GM23338 (cell line): ENCODE measurements at regions not wholly inside any gene's neighbourhood (a gene's known extent, or its start where the extent isn't known, plus 50 kb on each side); places are given as distances from the start of the nearest gene placed in this dataset.

Experiments
- ATAC-seq: fragments of 200-7000 bp; cut with Tn5 transposase; 3 replicates; pipeline ENCODE4 v1.9.1; 2020
- DNase-seq: peaks from one replicate; pipeline ENCODE4 v3.0.0-alpha.2; 2015; ENCODE audit warnings: low spot score
- H2AFZ ChIP-seq: fragments of 200-600 bp; sonication (generic); 2 replicates; pipeline ENCODE4 v1.8.0; 2016; ENCODE audit warnings: antibody characterized with exemption, mild to moderate bottlenecking, moderate library complexity
- H3F3A ChIP-seq: fragments of 200-600 bp; sonication (generic); replicated peaks from 2 replicates; pipeline ENCODE4 v1.8.0; 2017; ENCODE audit warnings: antibody characterized with exemption, mixed run types, low read depth
- H3K27ac ChIP-seq: fragments of 200-600 bp; sonication (generic); 2 replicates; pipeline ENCODE4 v1.6.1; 2016; ENCODE audit warnings: low read depth
- H3K27me3 ChIP-seq: fragments of 200-600 bp; sonication (generic); 2 replicates; pipeline ENCODE4 v1.8.0; 2016; ENCODE audit warnings: mild to moderate bottlenecking, mixed run types, moderate library complexity; ENCODE audit not compliant: insufficient read depth
- H3K36me3 ChIP-seq: fragments of 200-600 bp; sonication (generic); 2 replicates; pipeline ENCODE4 v1.8.0; 2016; ENCODE audit warnings: mild to moderate bottlenecking; ENCODE audit not compliant: insufficient read depth
- H3K4me1 ChIP-seq: fragments of 200-600 bp; sonication (generic); 2 replicates; pipeline ENCODE4 v1.8.0; 2016; ENCODE audit warnings: mild to moderate bottlenecking, moderate library complexity; ENCODE audit not compliant: insufficient read depth
- H3K4me2 ChIP-seq: fragments of 200-600 bp; sonication (generic); 2 replicates; pipeline ENCODE4 v1.7.1; 2017; ENCODE audit warnings: mixed run types
- H3K4me3 ChIP-seq: fragments of 200-600 bp; sonication (generic); 2 replicates; pipeline ENCODE4 v1.6.1; 2016; ENCODE audit warnings: mixed run types
- H3K79me2 ChIP-seq: fragments of 200-600 bp; sonication (generic); replicated peaks from 2 replicates; pipeline ENCODE4 v1.8.0; 2017; ENCODE audit warnings: mild to moderate bottlenecking; ENCODE audit not compliant: insufficient read depth
- H3K9me2 ChIP-seq: fragments of 200-600 bp; sonication (generic); 2 replicates; pipeline ENCODE4 v1.8.0; 2017; ENCODE audit not compliant: insufficient read depth
- H4K20me1 ChIP-seq: fragments of 200-600 bp; sonication (generic); replicated peaks from 2 replicates; pipeline ENCODE4 v1.8.0; 2017; ENCODE audit warnings: mild to moderate bottlenecking; ENCODE audit not compliant: insufficient read depth
- H3K27ac Mint-ChIP-seq: 2 replicates; pipeline ENCODE4 v1.8.0; 2020; ENCODE audit warnings: inconsistent platforms, mild to moderate bottlenecking, moderate library complexity, mixed read lengths
- H3K27me3 Mint-ChIP-seq: 3 replicates; pipeline ENCODE4 v1.8.0; 2022; ENCODE audit warnings: low read depth, mild to moderate bottlenecking, moderate library complexity, mixed read lengths, inconsistent platforms; ENCODE audit not compliant: insufficient read depth, poor library complexity
- H3K36me3 Mint-ChIP-seq: 3 replicates; pipeline ENCODE4 v1.8.0; 2021; ENCODE audit warnings: low read depth, mild to moderate bottlenecking, inconsistent platforms, moderate library complexity, mixed read lengths
- H3K4me1 Mint-ChIP-seq: 3 replicates; pipeline ENCODE4 v1.8.0; 2020; ENCODE audit warnings: mild to moderate bottlenecking, inconsistent platforms, mixed read lengths
- H3K4me3 Mint-ChIP-seq: 3 replicates; pipeline ENCODE4 v1.8.0; 2021; ENCODE audit warnings: moderate library complexity, mild to moderate bottlenecking, inconsistent platforms, mixed read lengths
- H3K9me3 Mint-ChIP-seq: 3 replicates; pipeline ENCODE4 v1.8.0; 2020; ENCODE audit warnings: moderate library complexity, mild to moderate bottlenecking, inconsistent platforms, mixed read lengths
- CTCF ChIP-seq, 2 experiments: fragments of 200-600 bp in 1 of 2; sonication (generic) in 1 of 2; conservative IDR thresholded peaks; 2 replicates each; pipeline versions ENCODE4 v1.5.1 to v1.6.1; 2016 to 2017; ENCODE audit warnings: antibody characterized with exemption in 2 of 2, low read depth in 2 of 2, mild to moderate bottlenecking in 2 of 2, moderate library complexity in 1 of 2
- ETS1 ChIP-seq: IDR thresholded peaks from 2 replicates; pipeline ENCODE4 v1.6.1; 2016; ENCODE audit warnings: antibody characterized with exemption
- EZH2 ChIP-seq: fragments of 200-600 bp; sonication (generic); IDR thresholded peaks from one replicate; pipeline ENCODE4 v1.8.0; 2017; ENCODE audit warnings: antibody characterized with exemption, mild to moderate bottlenecking, low read depth; ENCODE audit not compliant: unreplicated experiment
- EZH2phosphoT487 ChIP-seq: fragments of 200-600 bp; sonication (generic); IDR thresholded peaks from one replicate; pipeline ENCODE4 v1.8.1; 2018; ENCODE audit warnings: antibody characterized with exemption; ENCODE audit not compliant: unreplicated experiment
- JUNB ChIP-seq: IDR thresholded peaks from one replicate; pipeline ENCODE4 v1.6.1; 2016; ENCODE audit warnings: antibody characterized with exemption; ENCODE audit not compliant: unreplicated experiment
- STAT1 ChIP-seq: IDR thresholded peaks from one replicate; pipeline ENCODE4 v1.6.1; 2016; ENCODE audit warnings: antibody characterized with exemption; ENCODE audit not compliant: unreplicated experiment
- TF ChIP-seq, protein P1 (sequence below): fragments of 250-450 bp; sonication (Bioruptor Pico); IDR thresholded peaks from 2 replicates; pipeline ENCODE4 v1.5.0; 2020; ENCODE audit warnings: mild to moderate bottlenecking, moderate library complexity

- TF ChIP-seq EZH2phosphoT487 (no peak), EZH2 (no peak)
- TF ChIP-seq, protein P1, sequence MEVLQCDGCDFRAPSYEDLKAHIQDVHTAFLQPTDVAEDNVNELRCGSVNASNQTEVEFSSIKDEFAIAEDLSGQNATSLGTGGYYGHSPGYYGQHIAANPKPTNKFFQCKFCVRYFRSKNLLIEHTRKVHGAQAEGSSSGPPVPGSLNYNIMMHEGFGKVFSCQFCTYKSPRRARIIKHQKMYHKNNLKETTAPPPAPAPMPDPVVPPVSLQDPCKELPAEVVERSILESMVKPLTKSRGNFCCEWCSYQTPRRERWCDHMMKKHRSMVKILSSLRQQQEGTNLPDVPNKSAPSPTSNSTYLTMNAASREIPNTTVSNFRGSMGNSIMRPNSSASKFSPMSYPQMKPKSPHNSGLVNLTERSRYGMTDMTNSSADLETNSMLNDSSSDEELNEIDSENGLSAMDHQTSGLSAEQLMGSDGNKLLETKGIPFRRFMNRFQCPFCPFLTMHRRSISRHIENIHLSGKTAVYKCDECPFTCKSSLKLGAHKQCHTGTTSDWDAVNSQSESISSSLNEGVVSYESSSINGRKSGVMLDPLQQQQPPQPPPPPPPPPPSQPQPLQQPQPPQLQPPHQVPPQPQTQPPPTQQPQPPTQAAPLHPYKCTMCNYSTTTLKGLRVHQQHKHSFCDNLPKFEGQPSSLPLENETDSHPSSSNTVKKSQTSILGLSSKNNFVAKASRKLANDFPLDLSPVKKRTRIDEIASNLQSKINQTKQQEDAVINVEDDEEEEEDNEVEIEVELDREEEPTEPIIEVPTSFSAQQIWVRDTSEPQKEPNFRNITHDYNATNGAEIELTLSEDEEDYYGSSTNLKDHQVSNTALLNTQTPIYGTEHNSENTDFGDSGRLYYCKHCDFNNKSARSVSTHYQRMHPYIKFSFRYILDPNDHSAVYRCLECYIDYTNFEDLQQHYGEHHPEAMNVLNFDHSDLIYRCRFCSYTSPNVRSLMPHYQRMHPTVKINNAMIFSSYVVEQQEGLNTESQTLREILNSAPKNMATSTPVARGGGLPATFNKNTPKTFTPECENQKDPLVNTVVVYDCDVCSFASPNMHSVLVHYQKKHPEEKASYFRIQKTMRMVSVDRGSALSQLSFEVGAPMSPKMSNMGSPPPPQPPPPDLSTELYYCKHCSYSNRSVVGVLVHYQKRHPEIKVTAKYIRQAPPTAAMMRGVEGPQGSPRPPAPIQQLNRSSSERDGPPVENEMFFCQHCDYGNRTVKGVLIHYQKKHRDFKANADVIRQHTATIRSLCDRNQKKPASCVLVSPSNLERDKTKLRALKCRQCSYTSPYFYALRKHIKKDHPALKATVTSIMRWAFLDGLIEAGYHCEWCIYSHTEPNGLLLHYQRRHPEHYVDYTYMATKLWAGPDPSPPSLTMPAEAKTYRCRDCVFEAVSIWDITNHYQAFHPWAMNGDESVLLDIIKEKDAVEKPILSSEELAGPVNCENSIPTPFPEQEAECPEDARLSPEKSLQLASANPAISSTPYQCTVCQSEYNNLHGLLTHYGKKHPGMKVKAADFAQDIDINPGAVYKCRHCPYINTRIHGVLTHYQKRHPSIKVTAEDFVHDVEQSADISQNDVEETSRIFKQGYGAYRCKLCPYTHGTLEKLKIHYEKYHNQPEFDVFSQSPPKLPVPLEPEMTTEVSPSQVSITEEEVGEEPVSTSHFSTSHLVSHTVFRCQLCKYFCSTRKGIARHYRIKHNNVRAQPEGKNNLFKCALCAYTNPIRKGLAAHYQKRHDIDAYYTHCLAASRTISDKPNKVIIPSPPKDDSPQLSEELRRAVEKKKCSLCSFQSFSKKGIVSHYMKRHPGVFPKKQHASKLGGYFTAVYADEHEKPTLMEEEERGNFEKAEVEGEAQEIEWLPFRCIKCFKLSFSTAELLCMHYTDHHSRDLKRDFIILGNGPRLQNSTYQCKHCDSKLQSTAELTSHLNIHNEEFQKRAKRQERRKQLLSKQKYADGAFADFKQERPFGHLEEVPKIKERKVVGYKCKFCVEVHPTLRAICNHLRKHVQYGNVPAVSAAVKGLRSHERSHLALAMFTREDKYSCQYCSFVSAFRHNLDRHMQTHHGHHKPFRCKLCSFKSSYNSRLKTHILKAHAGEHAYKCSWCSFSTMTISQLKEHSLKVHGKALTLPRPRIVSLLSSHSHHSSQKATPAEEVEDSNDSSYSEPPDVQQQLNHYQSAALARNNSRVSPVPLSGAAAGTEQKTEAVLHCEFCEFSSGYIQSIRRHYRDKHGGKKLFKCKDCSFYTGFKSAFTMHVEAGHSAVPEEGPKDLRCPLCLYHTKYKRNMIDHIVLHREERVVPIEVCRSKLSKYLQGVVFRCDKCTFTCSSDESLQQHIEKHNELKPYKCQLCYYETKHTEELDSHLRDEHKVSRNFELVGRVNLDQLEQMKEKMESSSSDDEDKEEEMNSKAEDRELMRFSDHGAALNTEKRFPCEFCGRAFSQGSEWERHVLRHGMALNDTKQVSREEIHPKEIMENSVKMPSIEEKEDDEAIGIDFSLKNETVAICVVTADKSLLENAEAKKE = no peak
- no peak overlapping the region for H3K27ac ChIP-seq
- H3K27me3 Mint-ChIP-seq = peaks cover 12% of the 10 kb centered on the region
Measured at GRCh38 chr17:37825851-37826250, 81.0 kb upstream of the HNF1B start.

GRCh38 chr17:37824534-37825485 lies 80.0 kb upstream of the HNF1B start:
- Mint-ChIP-seq H3K27ac (no peak overlapping the region), H3K4me1 (peaks cover 11% of the 10 kb centered on the region), H3K36me3 (no peaks in the 10 kb centered on the region), H3K4me3 (no peak overlapping the region), H3K9me3 (no peaks in the 10 kb centered on the region; the same call in 1 of the 3 replicates), H3K27me3 (peaks cover 12% of the 10 kb centered on the region)
- H3K27me3 ChIP-seq = no peaks in the 10 kb centered on the region
- no peaks in the 10 kb centered on the region for H4K20me1 ChIP-seq
- H3K4me1 ChIP-seq = peaks cover 12% of the 10 kb centered on the region
- H3K4me2 ChIP-seq = no peak overlapping the region
- peaks cover 4% of the 10 kb centered on the region for H3K9me2 ChIP-seq
- ATAC-seq (peak; percentile 59; the same call in 2 of the 3 replicates), DNase-seq (peak; percentile 44)
- peak overlapping the region; percentile 85 for H2AFZ ChIP-seq
- H3K79me2 ChIP-seq = no peaks in the 10 kb centered on the region
- no peaks in the 10 kb centered on the region for H3K36me3 ChIP-seq
- H3K4me3 ChIP-seq = no peak overlapping the region
- no peaks in the 10 kb centered on the region for H3F3A ChIP-seq
- H3K27ac ChIP-seq = no peak overlapping the region
- no peak for TF ChIP-seq EZH2
- TF ChIP-seq CTCF (conservative IDR thresholded peaks at IDR 0.05; ENCODE audit: low read depth in 2 of 2) = no peak
- no peak for TF ChIP-seq ETS1
- no peak for TF ChIP-seq JUNB
- TF ChIP-seq STAT1 = no peak

More at GRCh38 chr17:37825851-37826250, 81.0 kb upstream of the HNF1B start:
- Histone ChIP-seq H3K4me3 (no peak overlapping the region), H3K9me2 (peaks cover 4% of the 10 kb centered on the region), H4K20me1 (no peaks in the 10 kb centered on the region), H3K36me3 (no peaks in the 10 kb centered on the region), H3K4me2 (no peak overlapping the region), H2AFZ (no peak overlapping the region), H3K79me2 (no peaks in the 10 kb centered on the region), H3K27me3 (no peaks in the 10 kb centered on the region), H3K4me1 (peaks cover 19% of the 10 kb centered on the region), H3F3A (no peaks in the 10 kb centered on the region)
- H3K4me1 Mint-ChIP-seq = peaks cover 15% of the 10 kb centered on the region
- no peaks in the 10 kb centered on the region; the same call in 1 of the 3 replicates for H3K9me3 Mint-ChIP-seq
- no peaks in the 10 kb centered on the region for H3K36me3 Mint-ChIP-seq
- DNase-seq (no peak), ATAC-seq (no peak)
- no peak overlapping the region for H3K4me3 Mint-ChIP-seq
- H3K27ac Mint-ChIP-seq = no peak overlapping the region
